K562 (cell line): ENCODE measurements at regions not wholly inside any gene's neighbourhood (a gene's known extent, or its start where the extent isn't known, plus 50 kb on each side); places are given as distances from the start of the nearest gene placed in this dataset.

ENCODE experiments used
- ATAC-seq: fragments of 200-7000 bp; cut with Tn5 transposase; 3 replicates; pipeline ENCODE4 v1.9.1; 2020; ENCODE audit warnings: moderate library complexity
- BruUV-seq: library from RNA; stranded (reverse); fragments of 400-500 nt; replicated peaks from 2 replicates; lab custom pipeline; 2021; lab: Mats Ljungman, UMichigan
- CTCF ChIA-PET: fragments of 300-600 bp; formaldehyde crosslinking; extraction: SDS; loops from one replicate; lab custom pipeline; 2021; ENCODE audit warnings: low intra/inter-chr PET ratio; lab: Yijun Ruan, JAX
- POLR2A ChIA-PET: fragments of 300-600, 350-650 bp; sonication (Branson Sonifier 250); formaldehyde crosslinking; extraction: SDS; loops from one replicate; lab custom pipeline; 2021; ENCODE audit warnings: antibody characterized with exemption, inconsistent platforms; lab: Yijun Ruan, JAX
- DNase-seq, 4 experiments: peaks; one replicate each; pipeline versions ENCODE4 v3.0.0 to v3.0.0-alpha.2; 2011 to 2018; ENCODE audit warnings: low spot score in 3 of 4, mixed read lengths in 3 of 4; ENCODE audit errors: extremely low read depth in 1 of 4
- FAIRE-seq: peaks from 2 replicates; lab custom pipeline; 2011; peaks lifted over from hg19 to GRCh38; lab: Jason Lieb, UNC
- H2AFZ ChIP-seq: 2 replicates; pipeline ENCODE4 v1.6.0; 2011; ENCODE audit warnings: low read depth, low read length, control low read depth, inconsistent platforms
- H3K27ac ChIP-seq: fragments of 200-600 bp; 3 replicates; pipeline ENCODE4 v1.8.0; 2011; ENCODE audit warnings: low read depth, mild to moderate bottlenecking, control low read depth, inconsistent platforms, low read length, moderate library complexity, mixed read lengths; ENCODE audit errors: extremely low read depth
- H3K27me3 ChIP-seq, 2 experiments: fragments of 300-600 bp in 1 of 2; 2 replicates in 1 of 2; 3 replicates in 1 of 2; pipeline versions ENCODE4 v1.6.0 to v1.8.0; 2011; ENCODE audit warnings: inconsistent platforms in 2 of 2, low read length in 2 of 2, mild to moderate bottlenecking in 1 of 2, mixed read lengths in 1 of 2, moderate library complexity in 1 of 2; ENCODE audit not compliant: control insufficient read depth in 2 of 2, insufficient read depth in 2 of 2
- H3K36me3 ChIP-seq: fragments of 300-600 bp; 3 replicates; pipeline ENCODE4 v1.8.0; 2011; ENCODE audit warnings: mild to moderate bottlenecking, low read length, inconsistent platforms; ENCODE audit not compliant: control insufficient read depth, insufficient read depth
- H3K4me1 ChIP-seq, 2 experiments: fragments of 200-600 bp in 1 of 2; replicated peaks in 1 of 2; 2 replicates in 1 of 2; 3 replicates in 1 of 2; pipeline versions ENCODE4 v1.5.1 to v1.8.0; 2011; ENCODE audit warnings: inconsistent platforms in 2 of 2, low read length in 2 of 2, mild to moderate bottlenecking in 1 of 2, mixed read lengths in 1 of 2, moderate library complexity in 1 of 2; ENCODE audit not compliant: control insufficient read depth in 2 of 2, insufficient read depth in 2 of 2
- H3K4me2 ChIP-seq: 2 replicates; pipeline ENCODE4 v1.6.1; 2011; ENCODE audit warnings: low read length, control low read depth, inconsistent platforms, mixed read lengths; ENCODE audit not compliant: insufficient read depth
- H3K4me3 ChIP-seq: fragments of 200-600 bp; sonication (generic), shearing (Covaris generic); 2 replicates; pipeline ENCODE4 v1.5.1; 2016; ENCODE audit warnings: control low read depth, inconsistent platforms
- H3K79me2 ChIP-seq: fragments of 200-600 bp; 3 replicates; pipeline ENCODE4 v1.8.0; 2011; ENCODE audit warnings: low read length, inconsistent platforms; ENCODE audit not compliant: control insufficient read depth, insufficient read depth
- H3K9ac ChIP-seq, 2 experiments: 2 replicates each; pipeline versions ENCODE4 v1.6.0 to v1.6.1; 2011; ENCODE audit warnings: low read depth in 2 of 2, low read length in 2 of 2, control low read depth in 1 of 2, inconsistent platforms in 1 of 2, mild to moderate bottlenecking in 1 of 2, mixed read lengths in 1 of 2; ENCODE audit not compliant: insufficient read depth in 1 of 2
- H3K9me1 ChIP-seq: one replicate; pipeline ENCODE4 v1.6.0; 2011; ENCODE audit warnings: inconsistent platforms, mild to moderate bottlenecking, low read length, moderate library complexity; ENCODE audit not compliant: control insufficient read depth, insufficient read depth
- H3K9me3 ChIP-seq: replicated peaks from 2 replicates; pipeline ENCODE4 v1.5.1; 2011; ENCODE audit warnings: low read depth, low read length, inconsistent platforms; ENCODE audit not compliant: control insufficient read depth, insufficient read depth
- H4K20me1 ChIP-seq: replicated peaks from 2 replicates; pipeline ENCODE4 v1.6.1; 2011; ENCODE audit warnings: low read length, inconsistent platforms, mixed read lengths; ENCODE audit not compliant: control insufficient read depth, insufficient read depth
- BRD4 ChIP-seq: fragments of 200-600 bp; sonication (generic); IDR thresholded peaks from 2 replicates; pipeline ENCODE4 v1.6.1; 2017; ENCODE audit warnings: inconsistent platforms
- CBX8 ChIP-seq: fragments of 200-600 bp; sonication (generic); IDR thresholded peaks from 2 replicates; pipeline ENCODE4 v1.6.1; 2012; ENCODE audit warnings: borderline replicate concordance, mixed run types, low read depth, mild to moderate bottlenecking, moderate library complexity, mixed read lengths, low read length, control low read depth, inconsistent platforms; ENCODE audit not compliant: poor library complexity, severe bottlenecking; ENCODE audit errors: extremely low read depth
- CEBPB ChIP-seq: fragments of 450-650 bp; IDR thresholded peaks from 2 replicates; pipeline ENCODE4 v1.6.1; 2016; ENCODE audit warnings: missing genetic modification characterization, missing compliant biosample characterization
- DEAF1 ChIP-seq: fragments of 450-650 bp; formaldehyde crosslinking; IDR thresholded peaks from 2 replicates; pipeline ENCODE4 v1.4.0; 2020; ENCODE audit warnings: mild to moderate bottlenecking, moderate library complexity
- EHMT2 ChIP-seq: fragments of 450-650 bp; IDR thresholded peaks from 2 replicates; pipeline ENCODE4 v1.6.1; 2018; ENCODE audit warnings: antibody characterized with exemption
- GTF2F1 ChIP-seq: IDR thresholded peaks from 2 replicates; pipeline ENCODE4 v1.6.1; 2011; ENCODE audit warnings: low read depth, low read length, improper control_type of control experiment
- KAT2B ChIP-seq: IDR thresholded peaks from one replicate; pipeline ENCODE4 v1.6.1; 2012; ENCODE audit warnings: low read depth, mild to moderate bottlenecking, control low read depth, inconsistent platforms, low read length, moderate library complexity
- KLF6 ChIP-seq: fragments of 250-450 bp; sonication (Bioruptor Pico); IDR thresholded peaks from 2 replicates; pipeline ENCODE4 v1.4.0; 2020; ENCODE audit warnings: mild to moderate bottlenecking, moderate library complexity, borderline replicate concordance
- PHTF2 ChIP-seq: fragments of 250-450 bp; sonication (Bioruptor Pico); IDR thresholded peaks from 2 replicates; pipeline ENCODE4 v1.5.0; 2021; ENCODE audit warnings: mild to moderate bottlenecking
- SMARCE1 ChIP-seq: fragments of 450-650 bp; IDR thresholded peaks from 2 replicates; pipeline ENCODE4 v1.7.1; 2016; ENCODE audit warnings: mild to moderate bottlenecking
- SNAPC5 ChIP-seq: fragments of 250-450 bp; sonication (Bioruptor Pico); IDR thresholded peaks from 2 replicates; pipeline ENCODE4 v1.8.0; 2021; ENCODE audit warnings: moderate library complexity, mild to moderate bottlenecking, inconsistent platforms
- STAT5B ChIP-seq: fragments of 250-450 bp; sonication (Bioruptor Pico); IDR thresholded peaks from 2 replicates; pipeline ENCODE4 v1.8.0; 2021; ENCODE audit warnings: mild to moderate bottlenecking, inconsistent platforms
- TAF15 ChIP-seq: fragments of 200-400 bp; formaldehyde crosslinking; IDR thresholded peaks from 2 replicates; pipeline ENCODE4 v1.6.1; 2017; ENCODE audit warnings: mild to moderate bottlenecking, low read depth, low read length, moderate library complexity
- ZFP91 ChIP-seq: sonication (generic); formaldehyde crosslinking; IDR thresholded peaks from 2 replicates; pipeline ENCODE4 v1.8.0; 2022; ENCODE audit warnings: mild to moderate bottlenecking, missing genetic modification reagents
- ZNF655 ChIP-seq: fragments of 250-450 bp; sonication (Bioruptor Pico); IDR thresholded peaks from 2 replicates; pipeline ENCODE4 v1.5.0; 2021
- WGBS: fragments of 100-300 bp; shearing (Covaris generic); methylation state at CpG from one replicate; pipeline ENCODE4 v1.1.6; 2016; ENCODE audit warnings: low coverage, mixed read lengths; ENCODE audit not compliant: insufficient coverage; ENCODE audit errors: missing lambda C conversion rate; 5-methylcytosine and 5-hydroxymethylcytosine counted together
- in situ Hi-C: fragments of 300-500 bp; cut with MboI; formaldehyde crosslinking; loops from 4 replicates; pipeline ENCODE4 v1.15.0; 2018; ENCODE audit warnings: inconsistent platforms, mixed read lengths
- intact Hi-C: fragments of 100-400 bp; cut with micrococcal nuclease; formaldehyde crosslinking; loops from 2 replicates; pipeline ENCODE4 v1.14.2; 2022
- TF ChIP-seq, protein P1 (sequence below): fragments of 250-450 bp; sonication (Bioruptor Pico); IDR thresholded peaks from 2 replicates; pipeline ENCODE4 v1.5.0; 2021; ENCODE audit warnings: mild to moderate bottlenecking, borderline replicate concordance

- TF ChIP-seq, protein P1, sequence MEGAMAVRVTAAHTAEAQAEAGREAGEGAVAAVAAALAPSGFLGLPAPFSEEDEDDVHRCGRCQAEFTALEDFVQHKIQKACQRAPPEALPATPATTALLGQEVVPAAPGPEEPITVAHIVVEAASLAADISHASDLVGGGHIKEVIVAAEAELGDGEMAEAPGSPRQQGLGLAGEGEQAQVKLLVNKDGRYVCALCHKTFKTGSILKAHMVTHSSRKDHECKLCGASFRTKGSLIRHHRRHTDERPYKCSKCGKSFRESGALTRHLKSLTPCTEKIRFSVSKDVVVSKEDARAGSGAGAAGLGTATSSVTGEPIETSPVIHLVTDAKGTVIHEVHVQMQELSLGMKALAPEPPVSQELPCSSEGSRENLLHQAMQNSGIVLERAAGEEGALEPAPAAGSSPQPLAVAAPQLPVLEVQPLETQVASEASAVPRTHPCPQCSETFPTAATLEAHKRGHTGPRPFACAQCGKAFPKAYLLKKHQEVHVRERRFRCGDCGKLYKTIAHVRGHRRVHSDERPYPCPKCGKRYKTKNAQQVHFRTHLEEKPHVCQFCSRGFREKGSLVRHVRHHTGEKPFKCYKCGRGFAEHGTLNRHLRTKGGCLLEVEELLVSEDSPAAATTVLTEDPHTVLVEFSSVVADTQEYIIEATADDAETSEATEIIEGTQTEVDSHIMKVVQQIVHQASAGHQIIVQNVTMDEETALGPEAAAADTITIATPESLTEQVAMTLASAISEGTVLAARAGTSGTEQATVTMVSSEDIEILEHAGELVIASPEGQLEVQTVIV: no peak
- no peak for TF ChIP-seq SMARCE1
- TF ChIP-seq TAF15: no peak
- TF ChIP-seq PHTF2 (CRISPR knock-in tag): no peak
- TF ChIP-seq KAT2B: no peak
- TF ChIP-seq EHMT2: no peak
Measured at GRCh38 chr17:12571606-12572005, 94.1 kb upstream of the MYOCD start (continued).

GRCh38 chr17:12574525-12574924 lies 91.2 kb upstream of the MYOCD start:
- H3K27ac ChIP-seq: no peak overlapping the region
- CTCF ChIA-PET: no interaction called here
- H3K79me2 ChIP-seq: no peaks in the 10 kb centered on the region
- no peak overlapping the region for H2AFZ ChIP-seq
- H3K36me3 ChIP-seq: no peaks in the 10 kb centered on the region
- H4K20me1 ChIP-seq: no peaks in the 10 kb centered on the region
- no peak overlapping the region for H3K9ac ChIP-seq
- H3K4me1 ChIP-seq: no peaks in the 10 kb centered on the region
- POLR2A ChIA-PET: no interaction called here
- no TSS peak for BruUV-seq
- H3K4me2 ChIP-seq: no peak overlapping the region
- 6% methylated on average over 2 of the region's 2 CpGs for WGBS
- H3K9me3 ChIP-seq: no peaks in the 10 kb centered on the region
- no peak for ATAC-seq
- no peaks in the 10 kb centered on the region for H3K27me3 ChIP-seq
- in situ Hi-C loops: no loop called here
- H3K4me3 ChIP-seq: no peak overlapping the region
- no peak for FAIRE-seq
- intact Hi-C loops: no loop called here
- H3K9me1 ChIP-seq: no peaks in the 10 kb centered on the region
- DNase-seq: no peak
- TF ChIP-seq DEAF1 (CRISPR knock-in tag) (no peak), SNAPC5 (CRISPR knock-in tag) (no peak), BRD4 (no peak), ZFP91 (CRISPR knock-in tag) (no peak), ZNF655 (CRISPR knock-in tag) (no peak), STAT5B (no peak), KLF6 (CRISPR knock-in tag) (no peak), GTF2F1 (no peak), CEBPB (tag) (no peak), CBX8 (no peak)
